GM19238 (cell line): ENCODE measurements at regions not wholly inside any gene's neighbourhood (a gene's known extent, or its start where the extent isn't known, plus 50 kb on each side); places are given as distances from the start of the nearest gene placed in this dataset.

Source experiments
- DNase-seq: peaks from one replicate; pipeline ENCODE4 v3.0.0; 2011; ENCODE audit warnings: low spot score; ENCODE audit not compliant: insufficient read length

- no peak for DNase-seq
Observed at GRCh38 chr6:139597087-139597763, 222.8 kb upstream of the CITED2 start.

DNA sequence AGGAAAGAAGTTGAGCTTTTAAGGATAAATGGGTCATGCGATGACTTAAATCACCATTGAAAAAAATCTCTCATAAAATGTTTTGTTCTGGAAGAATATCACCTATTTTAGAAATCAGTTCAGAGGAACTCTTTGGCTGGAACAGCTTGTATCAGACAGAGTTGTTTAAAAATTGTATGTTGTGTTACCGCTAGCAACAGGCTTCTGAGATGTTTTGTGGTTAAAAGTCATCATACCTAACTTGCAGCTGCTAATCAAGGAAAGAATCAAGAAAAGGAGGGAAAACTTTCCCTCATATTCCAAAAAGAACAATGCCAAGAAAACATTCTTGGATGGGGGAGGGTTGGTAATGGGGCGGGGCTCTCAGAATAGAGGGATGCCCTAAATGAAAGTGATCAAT, 220.7 kb upstream of the CITED2 start:
- DNase-seq: no peak

DNA sequence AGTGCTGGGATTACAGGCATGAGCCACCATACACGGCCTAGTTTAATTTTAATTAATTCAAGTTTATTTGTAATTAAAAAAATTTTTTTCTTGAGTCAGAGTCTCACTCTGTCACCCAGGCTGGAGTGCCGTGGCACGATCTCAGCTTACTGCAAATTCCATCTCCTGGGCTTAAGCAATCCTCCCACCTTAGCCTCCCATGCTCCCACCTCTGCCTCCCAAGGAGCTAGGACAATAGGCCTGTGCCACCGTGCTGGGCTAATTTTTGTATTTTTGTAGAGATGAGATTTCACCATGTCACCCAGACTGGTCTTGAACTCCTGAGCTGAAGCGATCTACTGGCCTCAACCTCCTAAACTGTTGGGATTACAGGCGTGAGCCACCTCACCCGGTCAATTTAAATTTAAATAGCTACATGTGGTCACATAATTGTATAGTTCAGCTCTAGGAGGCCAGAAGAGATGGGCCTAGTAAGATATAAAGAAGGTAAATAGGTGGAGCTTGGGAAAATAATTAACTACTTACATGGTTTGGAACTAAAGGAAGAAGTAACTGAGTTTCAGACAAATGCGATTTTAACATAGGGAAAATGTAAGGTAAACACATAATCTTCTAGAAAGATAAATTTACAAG, 220.0 kb upstream of the CITED2 start:
- DNase-seq: no peak

- no peak for DNase-seq
Observed at GRCh38 chr6:139593081-139593480, 218.6 kb upstream of the CITED2 start.

DNA sequence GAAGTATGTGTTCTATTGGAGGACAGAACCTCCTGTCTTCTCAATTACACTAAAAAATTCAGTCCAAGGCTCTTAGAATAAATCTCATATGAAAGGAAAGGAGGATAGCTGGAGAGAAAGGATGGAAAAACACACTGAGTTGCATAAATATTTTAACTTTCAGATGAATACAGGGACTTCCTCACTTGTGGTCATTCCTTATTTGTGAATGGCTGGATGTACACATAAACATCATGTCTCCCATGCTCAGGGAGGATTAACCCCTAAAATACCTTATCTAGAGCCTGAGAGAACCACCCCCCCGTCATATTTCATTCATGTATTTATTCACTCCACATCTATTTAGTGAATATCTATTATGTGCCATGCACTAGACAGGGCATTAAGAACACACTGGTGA, 217.6 kb upstream of the CITED2 start:
- DNase-seq: no peak

GRCh38 chr6:139591075-139591865, 216.8 kb upstream of the CITED2 start:
- no peak for DNase-seq

GRCh38 chr6:139590206-139590605, 215.8 kb upstream of the CITED2 start:
- no peak for DNase-seq

DNA sequence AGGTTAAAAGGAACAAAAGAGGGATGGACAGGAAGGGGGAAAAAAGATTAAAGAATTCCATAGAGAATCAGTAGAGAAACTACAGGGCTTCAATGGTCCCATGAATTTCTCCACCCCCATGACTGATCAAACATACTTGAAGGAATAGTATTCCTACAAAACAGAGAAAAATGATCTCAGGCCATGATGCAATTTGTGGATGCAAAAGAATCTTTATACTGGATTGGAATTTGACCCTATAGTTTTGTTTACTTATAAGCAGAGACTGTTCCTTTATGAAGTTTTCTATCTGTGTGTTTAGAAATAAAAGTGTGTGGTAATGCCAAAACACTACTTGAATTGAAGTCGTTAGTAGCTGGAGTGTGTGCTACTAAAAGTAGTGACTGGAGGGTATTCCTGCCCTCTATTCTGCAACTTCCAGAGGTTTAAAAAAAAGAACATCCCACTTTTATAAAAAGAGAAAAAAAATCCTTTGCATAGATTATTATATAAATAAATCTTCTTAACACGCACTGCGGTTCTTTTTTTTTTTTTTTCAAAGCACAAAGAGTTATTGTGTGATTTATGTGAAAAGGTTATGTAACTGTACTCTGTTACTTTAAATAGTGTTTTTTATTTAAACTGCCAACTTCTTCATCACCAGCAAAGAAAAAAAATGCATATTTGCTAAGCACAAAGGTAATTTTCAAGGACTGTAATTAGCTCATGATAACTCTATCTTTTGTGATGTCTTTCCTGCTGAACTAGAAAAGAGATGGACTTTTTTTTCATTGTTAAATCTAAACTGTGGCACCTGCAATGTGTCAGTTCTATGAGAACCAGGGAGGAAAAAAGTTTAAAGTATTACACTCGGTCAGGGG, 214.5 kb upstream of the CITED2 start:
- no peak for DNase-seq

- no peak for DNase-seq
Observed at GRCh38 chr6:139588076-139588639, 213.7 kb upstream of the CITED2 start.

DNA sequence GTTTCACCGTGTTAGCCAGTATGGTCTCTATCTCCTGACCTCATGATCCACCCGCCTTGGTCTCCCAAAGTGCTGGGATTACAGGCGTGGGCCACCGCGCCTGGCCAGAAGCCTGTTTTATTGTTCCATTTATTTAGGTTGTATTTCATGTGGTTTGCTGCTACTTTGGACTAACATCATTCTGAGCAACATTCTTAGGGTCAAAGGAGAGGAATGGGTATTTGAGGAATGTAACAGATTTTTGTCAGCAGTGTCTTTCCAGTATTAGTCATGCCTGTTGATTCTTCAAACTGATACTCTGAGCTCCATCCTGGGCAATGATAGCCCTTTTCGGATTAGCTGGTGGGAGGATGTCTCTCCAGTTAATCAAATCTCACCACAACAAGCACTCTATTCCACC, 213.0 kb upstream of the CITED2 start:
- DNase-seq: no peak

DNA sequence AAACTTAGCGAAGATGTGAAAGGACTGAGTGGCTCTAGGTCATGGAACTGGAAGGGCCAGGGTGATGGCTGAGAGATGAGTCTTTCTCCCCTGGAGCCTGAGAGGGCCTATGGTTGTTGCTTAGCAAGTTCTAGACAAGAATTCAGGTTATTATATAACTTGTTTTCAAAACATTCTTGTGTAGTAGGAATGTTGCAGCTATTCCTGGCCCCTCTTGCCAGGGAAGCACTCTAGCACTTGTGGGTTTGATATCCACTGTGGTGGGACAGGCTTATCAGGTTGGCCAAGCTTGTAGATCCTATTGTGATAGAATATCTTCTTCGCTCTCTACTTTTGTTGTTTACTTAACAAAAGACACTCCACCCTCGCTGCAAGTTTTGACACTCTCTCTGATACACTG, 211.8 kb upstream of the CITED2 start:
- DNase-seq: no peak

DNA sequence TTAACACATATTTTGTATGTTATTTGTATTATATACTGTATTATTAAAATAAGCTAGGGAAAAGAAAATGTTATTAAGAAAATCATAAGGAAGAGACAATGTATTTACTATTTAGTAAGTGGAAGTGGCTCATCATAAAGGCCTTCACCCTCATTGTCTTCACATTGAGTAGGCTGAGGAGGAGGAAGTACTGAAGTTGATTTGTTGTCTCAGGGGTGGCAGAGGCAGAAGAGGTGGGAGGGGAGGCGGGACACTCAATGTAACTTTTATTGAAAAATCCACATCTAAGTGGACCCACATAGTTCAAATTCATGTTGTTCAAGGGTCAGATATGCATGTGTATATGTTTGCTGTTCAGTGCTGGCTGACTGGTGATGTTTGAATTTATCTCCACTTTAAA, 210.2 kb upstream of the CITED2 start:
- DNase-seq: no peak

- DNase-seq: no peak
Observed at GRCh38 chr6:139583420-139583819, 209.0 kb upstream of the CITED2 start.

DNA sequence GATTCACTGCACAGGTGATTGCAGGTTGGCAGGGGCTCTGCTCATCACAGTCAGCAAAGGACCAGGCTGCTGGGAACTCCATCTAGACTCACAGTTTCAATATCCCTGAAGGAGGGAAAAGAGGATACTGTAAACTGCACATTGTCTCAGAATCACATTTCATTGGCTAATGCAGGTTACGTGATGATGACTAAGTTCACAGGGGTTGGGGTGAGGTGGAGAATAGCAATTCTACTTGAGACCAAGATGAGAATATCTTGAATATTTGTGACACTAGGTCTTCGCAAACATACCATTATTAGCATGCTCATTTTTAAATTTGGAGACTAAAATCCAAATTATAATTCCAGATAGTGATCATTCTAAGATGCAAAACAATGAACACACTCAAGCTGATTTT, 208.5 kb upstream of the CITED2 start:
- no peak for DNase-seq

- no peak for DNase-seq
Observed at GRCh38 chr6:139581485-139581865, 207.0 kb upstream of the CITED2 start.

GRCh38 chr6:139580592-139581484, 206.4 kb upstream of the CITED2 start:
- no peak for DNase-seq

GRCh38 chr6:139577763-139578604, 203.5 kb upstream of the CITED2 start:
- DNase-seq: no peak

DNA sequence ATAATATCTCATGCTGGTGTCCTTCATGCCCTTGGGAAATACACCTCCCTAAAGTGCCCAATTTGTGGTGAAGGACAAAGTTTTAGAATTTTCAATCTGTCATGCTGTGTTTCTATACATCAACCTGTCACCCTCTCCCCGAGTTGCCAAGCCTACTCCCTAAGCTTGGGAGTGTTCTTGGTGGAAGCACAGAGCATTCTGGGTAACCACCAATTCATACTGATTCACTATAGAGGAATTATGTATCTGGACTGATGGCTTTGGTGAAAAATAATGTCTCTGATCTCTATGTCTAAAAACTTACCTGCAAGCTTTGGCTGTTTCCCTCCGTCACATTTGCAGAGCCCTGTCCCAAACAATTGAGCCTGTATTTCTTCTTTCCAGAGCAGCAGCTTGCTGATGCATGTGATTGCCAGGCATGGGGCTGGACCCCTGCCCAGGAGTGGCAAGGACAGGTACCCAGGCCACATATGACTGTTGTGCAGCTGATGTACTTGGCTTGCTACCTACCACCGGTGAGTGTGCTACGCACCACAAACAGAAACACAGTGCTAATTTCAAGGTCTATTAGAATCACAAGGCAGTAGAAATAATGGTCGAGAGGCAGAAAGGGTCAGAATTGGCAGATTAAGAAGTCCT, 202.8 kb upstream of the CITED2 start:
- DNase-seq: no peak

DNA sequence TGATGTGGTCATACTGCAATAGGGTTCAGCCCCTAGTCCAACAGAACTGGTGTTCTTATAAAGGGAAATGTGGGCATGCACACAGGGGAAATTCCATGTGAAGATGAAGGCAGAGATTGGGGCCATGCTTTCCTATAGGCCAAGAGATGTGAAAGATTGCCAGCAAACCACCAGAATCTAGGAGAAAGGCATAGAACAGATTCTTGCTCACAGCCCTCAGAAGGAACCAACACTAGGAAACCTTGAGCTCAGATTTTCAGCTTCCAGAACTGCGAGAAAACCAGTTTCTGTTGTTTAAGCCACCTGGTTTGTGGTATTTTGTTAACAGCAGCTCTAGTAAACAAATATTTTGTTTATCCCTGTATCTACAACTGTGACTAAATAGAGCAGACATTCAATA, 197.6 kb upstream of the CITED2 start:
- DNase-seq: no peak
